Gastrocnemius medialis (tissue), 4 donors: ENCODE measurements at regions not wholly inside any gene's neighbourhood (a gene's known extent, or its start where the extent isn't known, plus 50 kb on each side); places are given as distances from the start of the nearest gene placed in this dataset.

Experiments used
- CTCF ChIP-seq, 5 experiments: fragments of 450-650 bp in 3 of 5; fragments of 200-600 bp in 2 of 5; sonication (generic) in 2 of 5; IDR thresholded peaks in 4 of 5; conservative IDR thresholded peaks in 1 of 5; 1 replicate in 4 of 5; 2 replicates in 1 of 5; pipeline ENCODE4 v1.5.1; 2016 to 2019; ENCODE audit warnings: antibody characterized with exemption in 5 of 5, mild to moderate bottlenecking in 3 of 5, moderate library complexity in 3 of 5
- POLR2A ChIP-seq, 2 donors: fragments of 450-650 bp; IDR thresholded peaks; one replicate each; pipeline ENCODE4 v1.6.1; 2017; ENCODE audit warnings: antibody characterized with exemption in 2 of 2, mild to moderate bottlenecking in 2 of 2, moderate library complexity in 2 of 2

GRCh38 chr2:138239902-138240491, 261.6 kb upstream of the SPOPL start:
- TF ChIP-seq CTCF (IDR thresholded peaks at IDR 0.05 in 4 of 5, conservative IDR thresholded peaks at IDR 0.05 in 1 of 5) (no peak), POLR2A (IDR thresholded peaks at IDR 0.05) (no peak)
